ENCODE measurements at regions not wholly inside any gene's neighbourhood (a gene's known extent, or its start where the extent isn't known, plus 50 kb on each side); places are given as distances from the start of the nearest gene placed in this dataset.

- H2BK120ac ChIP-seq (ENCODE audit: low read depth, low read length, poor library complexity, severe bottlenecking): no peak overlapping the region
Observed at GRCh38 chr10:2641028-2641427, 426.3 kb upstream of the PFKP start.

More at GRCh38 chr10:2641028-2641427, 426.3 kb upstream of the PFKP start:
- H3K56ac ChIP-seq (ENCODE audit: insufficient read length, low read depth, low read length): no peak overlapping the region
- no peak overlapping the region for H2BK12ac ChIP-seq (ENCODE audit: insufficient read length, low read depth, low read length)
- no peak overlapping the region for H3K27ac ChIP-seq (ENCODE audit: insufficient read length, low read depth, low read length)
- Mint-ChIP-seq H3K36me3 (ENCODE audit: insufficient read depth in 1 of 3, low read depth in 3 of 3) (no peaks in the 10 kb centered on the region; a peak in 1 of 7 replicates), H3K27me3 (ENCODE audit: low read depth) (no peaks in the 10 kb centered on the region; the same call in 1 of the 2 replicates), H3K4me3 (no peak overlapping the region), H3K4me1 (peaks cover 8 to 10% of the 10 kb centered on the region in 2 experiments), H3K27ac (no peak overlapping the region), H3K9me3 (peaks cover 0 to 3% of the 10 kb centered on the region in 2 experiments; a peak in 2 of 5 replicates)
- no peaks in the 10 kb centered on the region for H3K23me2 ChIP-seq (ENCODE audit: insufficient read length, low read depth, low read length, poor library complexity, severe bottlenecking)
- no peak overlapping the region for H3K4me2 ChIP-seq (ENCODE audit: insufficient read depth, insufficient read length, low read length)
- H3K14ac ChIP-seq (ENCODE audit: insufficient read depth, low read length): no peak overlapping the region
- H3K79me1 ChIP-seq (ENCODE audit: insufficient read depth, low read depth, low read length, poor library complexity, severe bottlenecking): no peaks in the 10 kb centered on the region
- H2BK5ac ChIP-seq (ENCODE audit: insufficient read length, low read length): no peak overlapping the region
- H2BK15ac ChIP-seq (ENCODE audit: low read depth, low read length): no peak overlapping the region
- H3K9ac ChIP-seq (ENCODE audit: extremely low read depth, insufficient read length, low read length): no peak overlapping the region
- H4K91ac ChIP-seq (ENCODE audit: insufficient read length, low read depth, low read length): no peak overlapping the region
- no peak overlapping the region for H4K5ac ChIP-seq (ENCODE audit: insufficient read length, low read depth, low read length)
- H3T11ph ChIP-seq (ENCODE audit: low read length): no peak overlapping the region
- no peak overlapping the region for H3K23ac ChIP-seq (ENCODE audit: insufficient read length, low read depth, low read length)
- DNase-seq: no peak
- H2AK5ac ChIP-seq (ENCODE audit: insufficient read length, low read length): no peak overlapping the region
- no peaks in the 10 kb centered on the region for H3K27me3 ChIP-seq (ENCODE audit: insufficient read depth, low read length)
- H2BK20ac ChIP-seq (ENCODE audit: low read depth, low read length, poor library complexity, severe bottlenecking): no peak overlapping the region
- H2AFZ ChIP-seq (ENCODE audit: low read length): no peak overlapping the region
- TF ChIP-seq, protein P1, sequence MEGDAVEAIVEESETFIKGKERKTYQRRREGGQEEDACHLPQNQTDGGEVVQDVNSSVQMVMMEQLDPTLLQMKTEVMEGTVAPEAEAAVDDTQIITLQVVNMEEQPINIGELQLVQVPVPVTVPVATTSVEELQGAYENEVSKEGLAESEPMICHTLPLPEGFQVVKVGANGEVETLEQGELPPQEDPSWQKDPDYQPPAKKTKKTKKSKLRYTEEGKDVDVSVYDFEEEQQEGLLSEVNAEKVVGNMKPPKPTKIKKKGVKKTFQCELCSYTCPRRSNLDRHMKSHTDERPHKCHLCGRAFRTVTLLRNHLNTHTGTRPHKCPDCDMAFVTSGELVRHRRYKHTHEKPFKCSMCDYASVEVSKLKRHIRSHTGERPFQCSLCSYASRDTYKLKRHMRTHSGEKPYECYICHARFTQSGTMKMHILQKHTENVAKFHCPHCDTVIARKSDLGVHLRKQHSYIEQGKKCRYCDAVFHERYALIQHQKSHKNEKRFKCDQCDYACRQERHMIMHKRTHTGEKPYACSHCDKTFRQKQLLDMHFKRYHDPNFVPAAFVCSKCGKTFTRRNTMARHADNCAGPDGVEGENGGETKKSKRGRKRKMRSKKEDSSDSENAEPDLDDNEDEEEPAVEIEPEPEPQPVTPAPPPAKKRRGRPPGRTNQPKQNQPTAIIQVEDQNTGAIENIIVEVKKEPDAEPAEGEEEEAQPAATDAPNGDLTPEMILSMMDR (conservative IDR thresholded peaks at IDR 0.05): no peak
- no peaks in the 10 kb centered on the region for H4K20me1 ChIP-seq (ENCODE audit: control insufficient read depth, insufficient read depth, insufficient read length)
- no peak overlapping the region for H3K4ac ChIP-seq (ENCODE audit: low read depth, low read length)
- no peaks in the 10 kb centered on the region for H3K79me2 ChIP-seq (ENCODE audit: insufficient read depth, low read length)
- H3K18ac ChIP-seq (ENCODE audit: insufficient read length, low read depth, low read length): no peak overlapping the region
- no peaks in the 10 kb centered on the region for H3K4me1 ChIP-seq (ENCODE audit: insufficient read depth, low read length)
- no peaks in the 10 kb centered on the region for H3K9me3 ChIP-seq (ENCODE audit: control insufficient read depth, low read depth, low read length)
- WGBS (ENCODE audit: extremely low coverage, insufficient read length, low lambda C conversion rate): no CpG with 5 or more reads among the region's 4 CpGs
- no peak overlapping the region for H4K8ac ChIP-seq (replicated peaks; ENCODE audit: insufficient read length, low read depth, low read length)
